H1 (cell line): ENCODE measurements at regions not wholly inside any gene's neighbourhood (a gene's known extent, or its start where the extent isn't known, plus 50 kb on each side); places are given as distances from the start of the nearest gene placed in this dataset.

ENCODE experiments used
- HDAC2 ChIP-seq, 2 experiments: fragments of 300-600 bp in 1 of 2; sonication (generic) in 1 of 2; IDR thresholded peaks; 2 replicates each; pipeline ENCODE4 v1.6.1; 2011 to 2012; ENCODE audit warnings: low read depth in 2 of 2, low read length in 2 of 2, mild to moderate bottlenecking in 2 of 2, moderate library complexity in 2 of 2, borderline replicate concordance in 1 of 2, inconsistent platforms in 1 of 2
- TF ChIP-seq, protein P1 (sequence below): fragments of 300-600 bp; sonication (generic); IDR thresholded peaks from 2 replicates; pipeline ENCODE4 v1.7.1; 2012; ENCODE audit warnings: low read length, moderate library complexity, mild to moderate bottlenecking, inconsistent platforms; ENCODE audit not compliant: insufficient replicate concordance

DNA sequence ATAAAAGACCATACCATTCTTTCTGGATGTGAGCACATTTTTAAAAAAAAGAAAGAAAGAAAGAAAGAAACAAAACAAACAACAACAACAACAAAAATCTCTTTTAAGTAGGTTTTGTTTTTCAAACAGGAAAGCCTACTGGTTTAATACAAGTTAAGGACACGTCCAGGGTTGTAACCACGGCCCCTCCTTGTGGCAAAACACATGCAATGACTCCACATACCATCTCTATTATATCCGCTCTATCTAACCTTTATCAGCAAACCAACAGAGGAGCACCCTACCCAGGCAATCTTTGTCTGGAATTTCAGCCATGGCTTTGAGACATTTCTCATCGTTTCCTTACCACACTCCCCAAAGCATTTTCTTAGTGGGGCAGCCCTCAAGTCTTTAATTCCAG is 360.5 kb upstream of the TMPO start (continued):
- TF ChIP-seq, protein P1, sequence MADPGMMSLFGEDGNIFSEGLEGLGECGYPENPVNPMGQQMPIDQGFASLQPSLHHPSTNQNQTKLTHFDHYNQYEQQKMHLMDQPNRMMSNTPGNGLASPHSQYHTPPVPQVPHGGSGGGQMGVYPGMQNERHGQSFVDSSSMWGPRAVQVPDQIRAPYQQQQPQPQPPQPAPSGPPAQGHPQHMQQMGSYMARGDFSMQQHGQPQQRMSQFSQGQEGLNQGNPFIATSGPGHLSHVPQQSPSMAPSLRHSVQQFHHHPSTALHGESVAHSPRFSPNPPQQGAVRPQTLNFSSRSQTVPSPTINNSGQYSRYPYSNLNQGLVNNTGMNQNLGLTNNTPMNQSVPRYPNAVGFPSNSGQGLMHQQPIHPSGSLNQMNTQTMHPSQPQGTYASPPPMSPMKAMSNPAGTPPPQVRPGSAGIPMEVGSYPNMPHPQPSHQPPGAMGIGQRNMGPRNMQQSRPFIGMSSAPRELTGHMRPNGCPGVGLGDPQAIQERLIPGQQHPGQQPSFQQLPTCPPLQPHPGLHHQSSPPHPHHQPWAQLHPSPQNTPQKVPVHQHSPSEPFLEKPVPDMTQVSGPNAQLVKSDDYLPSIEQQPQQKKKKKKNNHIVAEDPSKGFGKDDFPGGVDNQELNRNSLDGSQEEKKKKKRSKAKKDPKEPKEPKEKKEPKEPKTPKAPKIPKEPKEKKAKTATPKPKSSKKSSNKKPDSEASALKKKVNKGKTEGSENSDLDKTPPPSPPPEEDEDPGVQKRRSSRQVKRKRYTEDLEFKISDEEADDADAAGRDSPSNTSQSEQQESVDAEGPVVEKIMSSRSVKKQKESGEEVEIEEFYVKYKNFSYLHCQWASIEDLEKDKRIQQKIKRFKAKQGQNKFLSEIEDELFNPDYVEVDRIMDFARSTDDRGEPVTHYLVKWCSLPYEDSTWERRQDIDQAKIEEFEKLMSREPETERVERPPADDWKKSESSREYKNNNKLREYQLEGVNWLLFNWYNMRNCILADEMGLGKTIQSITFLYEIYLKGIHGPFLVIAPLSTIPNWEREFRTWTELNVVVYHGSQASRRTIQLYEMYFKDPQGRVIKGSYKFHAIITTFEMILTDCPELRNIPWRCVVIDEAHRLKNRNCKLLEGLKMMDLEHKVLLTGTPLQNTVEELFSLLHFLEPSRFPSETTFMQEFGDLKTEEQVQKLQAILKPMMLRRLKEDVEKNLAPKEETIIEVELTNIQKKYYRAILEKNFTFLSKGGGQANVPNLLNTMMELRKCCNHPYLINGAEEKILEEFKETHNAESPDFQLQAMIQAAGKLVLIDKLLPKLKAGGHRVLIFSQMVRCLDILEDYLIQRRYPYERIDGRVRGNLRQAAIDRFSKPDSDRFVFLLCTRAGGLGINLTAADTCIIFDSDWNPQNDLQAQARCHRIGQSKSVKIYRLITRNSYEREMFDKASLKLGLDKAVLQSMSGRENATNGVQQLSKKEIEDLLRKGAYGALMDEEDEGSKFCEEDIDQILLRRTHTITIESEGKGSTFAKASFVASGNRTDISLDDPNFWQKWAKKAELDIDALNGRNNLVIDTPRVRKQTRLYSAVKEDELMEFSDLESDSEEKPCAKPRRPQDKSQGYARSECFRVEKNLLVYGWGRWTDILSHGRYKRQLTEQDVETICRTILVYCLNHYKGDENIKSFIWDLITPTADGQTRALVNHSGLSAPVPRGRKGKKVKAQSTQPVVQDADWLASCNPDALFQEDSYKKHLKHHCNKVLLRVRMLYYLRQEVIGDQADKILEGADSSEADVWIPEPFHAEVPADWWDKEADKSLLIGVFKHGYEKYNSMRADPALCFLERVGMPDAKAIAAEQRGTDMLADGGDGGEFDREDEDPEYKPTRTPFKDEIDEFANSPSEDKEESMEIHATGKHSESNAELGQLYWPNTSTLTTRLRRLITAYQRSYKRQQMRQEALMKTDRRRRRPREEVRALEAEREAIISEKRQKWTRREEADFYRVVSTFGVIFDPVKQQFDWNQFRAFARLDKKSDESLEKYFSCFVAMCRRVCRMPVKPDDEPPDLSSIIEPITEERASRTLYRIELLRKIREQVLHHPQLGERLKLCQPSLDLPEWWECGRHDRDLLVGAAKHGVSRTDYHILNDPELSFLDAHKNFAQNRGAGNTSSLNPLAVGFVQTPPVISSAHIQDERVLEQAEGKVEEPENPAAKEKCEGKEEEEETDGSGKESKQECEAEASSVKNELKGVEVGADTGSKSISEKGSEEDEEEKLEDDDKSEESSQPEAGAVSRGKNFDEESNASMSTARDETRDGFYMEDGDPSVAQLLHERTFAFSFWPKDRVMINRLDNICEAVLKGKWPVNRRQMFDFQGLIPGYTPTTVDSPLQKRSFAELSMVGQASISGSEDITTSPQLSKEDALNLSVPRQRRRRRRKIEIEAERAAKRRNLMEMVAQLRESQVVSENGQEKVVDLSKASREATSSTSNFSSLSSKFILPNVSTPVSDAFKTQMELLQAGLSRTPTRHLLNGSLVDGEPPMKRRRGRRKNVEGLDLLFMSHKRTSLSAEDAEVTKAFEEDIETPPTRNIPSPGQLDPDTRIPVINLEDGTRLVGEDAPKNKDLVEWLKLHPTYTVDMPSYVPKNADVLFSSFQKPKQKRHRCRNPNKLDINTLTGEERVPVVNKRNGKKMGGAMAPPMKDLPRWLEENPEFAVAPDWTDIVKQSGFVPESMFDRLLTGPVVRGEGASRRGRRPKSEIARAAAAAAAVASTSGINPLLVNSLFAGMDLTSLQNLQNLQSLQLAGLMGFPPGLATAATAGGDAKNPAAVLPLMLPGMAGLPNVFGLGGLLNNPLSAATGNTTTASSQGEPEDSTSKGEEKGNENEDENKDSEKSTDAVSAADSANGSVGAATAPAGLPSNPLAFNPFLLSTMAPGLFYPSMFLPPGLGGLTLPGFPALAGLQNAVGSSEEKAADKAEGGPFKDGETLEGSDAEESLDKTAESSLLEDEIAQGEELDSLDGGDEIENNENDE = no peak
- no peak for TF ChIP-seq HDAC2 (IDR thresholded peaks at IDR 0.05; ENCODE audit: borderline replicate concordance in 1 of 2, low read depth in 2 of 2, low read length in 2 of 2)
